HG03520 (cell line): ENCODE measurements at regions not wholly inside any gene's neighbourhood (a gene's known extent, or its start where the extent isn't known, plus 50 kb on each side); places are given as distances from the start of the nearest gene placed in this dataset.
"Not testable (repeated sequence)": the region's sequence is repeated elsewhere in the genome, so short reads cannot be mapped to it uniquely, and the experiment has no call there.

Experiments
- ATAC-seq: cut with Tn5 transposase; IDR thresholded peaks from one replicate; pipeline ENCODE4 v1.9.1; 2021; ENCODE audit warnings: mild to moderate bottlenecking, moderate library complexity; ENCODE audit not compliant: unreplicated experiment

DNA sequence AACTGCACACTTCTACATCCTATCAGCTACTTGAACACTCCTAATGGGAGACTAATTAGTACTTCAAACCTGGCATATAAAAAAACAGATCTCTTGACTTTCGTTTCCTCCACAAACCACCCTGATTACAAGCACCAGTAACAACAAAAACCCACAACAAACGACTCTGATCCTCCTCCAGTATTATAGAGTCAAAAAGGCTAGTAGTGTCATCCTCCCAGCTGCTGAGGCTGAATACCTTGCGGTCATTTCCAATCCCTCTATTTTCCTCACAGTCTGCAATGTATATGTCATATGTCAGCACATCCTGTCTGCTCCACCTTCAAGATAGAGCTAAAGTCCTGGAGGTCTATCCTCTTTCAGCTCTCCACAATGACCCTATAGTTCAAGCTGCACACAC, 688.9 kb upstream of the RAG2 start:
- ATAC-seq: no peak

GRCh38 chr11:37282367-37282766, 684.3 kb upstream of the RAG2 start:
- ATAC-seq: no peak

DNA sequence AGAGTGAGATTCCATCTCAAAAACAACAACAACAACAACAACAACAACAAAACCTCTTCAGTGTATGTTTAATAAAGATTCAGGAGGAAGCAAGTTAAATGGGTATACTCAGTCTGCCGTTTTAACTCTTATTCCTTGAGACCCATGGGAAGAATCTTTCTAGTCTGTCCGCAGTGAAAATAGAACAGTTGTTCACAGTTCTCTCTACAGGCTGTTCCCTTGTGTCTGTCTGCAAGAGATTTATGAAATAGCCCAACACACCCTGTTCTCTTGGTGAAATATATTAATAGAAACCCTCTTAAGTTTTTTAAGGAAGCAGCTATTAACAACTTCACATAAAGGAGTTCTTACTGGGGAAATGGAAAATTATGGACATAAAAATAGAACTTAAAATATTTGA, 682.2 kb upstream of the RAG2 start:
- ATAC-seq: no peak

DNA sequence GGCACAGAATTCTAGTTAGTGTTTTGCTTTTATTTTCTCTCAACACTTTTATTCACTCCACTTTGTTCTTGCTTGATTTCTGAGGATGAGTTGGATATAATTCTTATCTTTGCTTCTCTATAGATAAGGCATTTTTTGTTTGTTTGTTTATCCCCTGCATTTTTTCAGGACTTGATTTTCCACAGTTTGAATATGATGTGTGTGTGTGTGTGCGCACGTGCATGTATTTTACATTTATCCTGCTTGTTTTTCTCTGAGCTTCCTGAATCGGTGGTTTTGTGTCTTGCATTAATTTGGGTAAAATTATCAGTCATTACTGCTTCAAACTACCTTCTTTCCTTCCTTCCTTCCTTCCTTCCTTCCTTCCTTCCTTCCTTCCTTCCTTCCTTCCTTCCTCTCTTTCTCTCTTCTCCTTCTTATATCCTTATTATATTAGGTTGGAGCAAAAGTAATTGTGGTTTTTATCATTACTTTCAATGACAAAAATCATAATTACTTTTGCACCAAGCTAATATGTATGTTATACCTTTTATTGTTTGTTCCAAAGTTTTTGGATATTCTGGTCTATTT, 679.9 kb upstream of the RAG2 start:
- ATAC-seq: no peak

- no peak for ATAC-seq
Measured at GRCh38 chr11:37264783-37265182, 666.7 kb upstream of the RAG2 start.

DNA sequence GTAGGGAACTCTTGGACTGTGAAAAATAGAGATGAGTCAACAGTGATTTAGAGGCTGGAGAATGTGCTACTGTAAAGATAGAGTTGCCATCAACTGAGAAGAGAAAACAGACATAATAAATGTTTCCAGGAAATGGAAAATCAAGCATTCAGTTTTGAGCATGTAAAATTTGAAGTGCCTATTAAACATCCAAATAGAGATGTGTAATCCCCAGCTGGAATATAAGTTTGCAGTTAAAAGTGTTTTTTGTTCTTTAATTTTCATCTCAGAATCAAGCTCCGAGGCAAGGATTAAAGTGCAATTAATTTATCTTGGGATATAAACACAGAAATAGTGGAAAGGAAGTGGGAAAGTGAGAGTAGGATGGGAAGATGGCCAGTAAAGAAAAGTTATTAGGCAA, 666.0 kb upstream of the RAG2 start:
- ATAC-seq: no peak

GRCh38 chr11:37263467-37263866, 665.4 kb upstream of the RAG2 start:
- ATAC-seq: not testable (repeated sequence)

- ATAC-seq: no peak
Measured at GRCh38 chr11:37259734-37260133, 661.7 kb upstream of the RAG2 start.

DNA sequence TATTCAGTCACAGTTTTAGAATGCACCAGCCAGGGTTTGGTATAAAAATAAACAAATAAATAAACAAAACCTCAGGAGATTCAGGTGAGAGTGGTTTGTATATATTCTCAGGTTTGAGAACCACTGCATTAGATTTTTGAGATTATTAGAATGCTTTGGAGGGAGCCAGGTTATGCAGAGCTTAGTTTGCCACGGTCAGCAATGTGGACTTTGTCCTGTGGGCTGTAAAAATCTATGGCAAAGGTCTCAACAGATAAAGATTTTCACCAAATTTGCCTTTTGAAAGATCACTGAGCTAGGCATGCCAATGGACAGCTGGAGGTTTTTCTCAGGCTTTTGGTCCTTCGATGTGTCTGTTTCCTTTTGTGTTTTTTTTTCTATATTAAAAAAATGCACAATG, 650.1 kb upstream of the RAG2 start:
- ATAC-seq: no peak

- ATAC-seq: not testable (repeated sequence)
Measured at GRCh38 chr11:37246092-37246491, 648.1 kb upstream of the RAG2 start.

DNA sequence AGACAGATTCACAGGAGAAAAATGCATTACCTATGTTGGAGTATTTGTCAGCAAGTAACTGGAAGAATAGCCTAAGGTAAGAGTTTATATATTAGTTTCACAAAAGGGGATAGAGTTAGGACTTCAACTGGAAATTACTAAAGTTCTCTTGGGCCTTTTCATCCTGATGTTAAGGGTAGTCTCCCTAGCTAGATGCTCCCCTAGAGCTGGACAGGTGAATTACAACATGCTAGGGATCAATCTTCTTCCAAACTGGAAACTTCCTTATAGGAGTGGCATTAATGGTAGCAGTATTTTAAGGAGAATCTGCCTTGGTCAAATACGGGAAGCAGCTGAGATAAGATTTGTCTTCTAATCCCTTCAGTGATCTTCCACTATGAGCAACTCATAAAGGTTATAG, 632.8 kb upstream of the RAG2 start:
- ATAC-seq: no peak

DNA sequence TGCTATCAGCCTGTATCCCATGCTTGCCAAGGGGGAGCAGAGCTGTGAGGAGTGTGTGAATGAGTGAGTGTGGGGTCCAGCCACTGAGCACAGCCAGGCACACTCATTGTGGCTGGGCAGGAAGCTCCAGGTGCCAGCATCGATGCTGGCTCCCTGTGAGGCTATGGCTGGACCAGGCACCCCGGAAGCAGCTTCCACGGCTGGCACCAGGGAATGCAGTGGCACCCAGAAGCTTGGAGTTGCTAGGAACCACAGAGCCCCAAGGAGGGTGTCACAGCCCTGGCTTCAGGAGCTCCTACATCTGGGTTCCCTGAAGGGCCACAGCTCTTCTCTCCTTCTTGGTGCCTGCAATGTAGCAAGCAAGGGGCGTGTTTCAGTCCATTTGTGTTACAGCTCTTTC, 625.9 kb upstream of the RAG2 start:
- no peak for ATAC-seq

DNA sequence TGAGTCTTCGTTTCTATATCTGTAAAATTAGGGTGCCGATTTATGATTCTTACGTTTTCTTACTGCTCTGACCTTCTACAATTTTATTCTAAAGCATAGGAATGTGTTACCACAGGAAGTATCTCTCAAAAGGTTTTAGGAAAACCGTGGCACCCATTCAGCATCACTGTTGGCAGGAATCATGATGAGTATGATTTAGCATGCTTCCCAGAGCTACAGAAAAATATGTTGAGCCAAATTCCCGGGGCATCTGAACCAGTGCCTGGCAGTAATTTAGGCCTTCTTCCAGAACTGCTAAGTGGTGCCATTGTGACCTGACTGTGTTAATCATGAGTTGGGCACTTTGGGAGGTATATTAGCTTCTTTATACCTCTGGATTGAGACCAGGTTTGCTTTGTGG, 605.0 kb upstream of the RAG2 start:
- ATAC-seq: no peak

GRCh38 chr11:37199082-37199481, 601.0 kb upstream of the RAG2 start:
- ATAC-seq: no peak

DNA sequence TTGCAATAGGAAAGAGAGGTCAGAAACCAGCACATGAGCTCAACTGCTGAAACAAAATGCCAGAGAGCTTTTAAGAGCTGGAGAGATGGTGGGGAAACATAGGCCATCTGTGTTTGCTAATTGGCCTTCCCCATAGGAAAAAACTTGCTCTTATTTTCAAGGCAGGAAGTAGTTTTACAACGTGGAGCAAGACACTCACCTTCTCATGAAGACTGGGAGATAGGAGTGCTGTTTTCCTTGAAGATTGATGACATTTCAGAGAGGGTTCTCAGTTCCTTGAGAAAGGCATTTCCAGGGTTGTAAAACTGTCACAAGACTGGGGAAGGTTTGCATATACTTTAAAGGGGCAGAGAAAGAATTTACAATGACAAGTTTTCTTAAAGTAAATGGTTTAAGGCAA, 586.3 kb upstream of the RAG2 start:
- no peak for ATAC-seq

GRCh38 chr11:37182031-37182430, 584.0 kb upstream of the RAG2 start:
- no peak for ATAC-seq

- no peak for ATAC-seq
Measured at GRCh38 chr11:37177721-37178120, 579.7 kb upstream of the RAG2 start.

DNA sequence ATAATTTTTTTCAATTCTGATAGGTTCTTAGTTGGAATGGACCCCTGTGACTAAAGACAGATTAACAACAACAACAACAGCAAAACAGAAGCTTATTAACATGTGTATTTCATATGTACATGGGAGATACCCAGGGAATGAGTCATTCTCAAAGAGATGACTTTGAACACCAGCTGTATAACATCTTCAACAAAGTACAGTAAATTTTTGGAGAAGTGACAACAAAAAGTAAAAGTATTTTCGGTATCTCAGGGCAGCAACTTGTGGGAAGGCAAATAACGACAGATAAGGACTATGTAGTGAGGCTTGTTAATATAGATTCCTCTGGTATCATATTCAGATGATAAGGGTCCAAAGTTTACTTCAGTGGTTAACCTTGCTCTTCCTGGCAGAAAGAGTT, 573.4 kb upstream of the RAG2 start:
- no peak for ATAC-seq

- no peak for ATAC-seq
Measured at GRCh38 chr11:37170311-37170710, 572.3 kb upstream of the RAG2 start.

- not testable (repeated sequence) for ATAC-seq
Measured at GRCh38 chr11:37145434-37145833, 547.4 kb upstream of the RAG2 start.

DNA sequence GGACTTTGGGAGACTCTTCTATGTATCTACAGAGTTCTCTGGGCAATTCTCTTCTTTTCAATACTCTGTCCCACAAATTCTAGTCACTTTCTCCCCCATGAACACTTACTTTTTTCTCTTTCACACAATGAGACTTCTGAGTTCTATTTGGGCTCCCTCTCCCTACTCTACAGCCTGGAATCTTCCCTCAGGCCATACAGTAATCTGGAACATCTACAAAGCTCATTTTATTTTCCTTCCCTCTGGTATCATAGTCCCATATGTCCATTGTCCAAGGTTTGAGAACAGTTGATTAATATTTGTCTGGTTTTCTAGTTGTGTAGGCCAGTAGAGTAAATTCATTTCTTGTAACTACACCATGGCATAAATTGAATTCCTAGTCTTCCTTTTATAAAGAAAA, 544.6 kb upstream of the RAG2 start:
- no peak for ATAC-seq

- ATAC-seq: no peak
Measured at GRCh38 chr11:37141707-37142106, 543.7 kb upstream of the RAG2 start.

- not testable (repeated sequence) for ATAC-seq
Measured at GRCh38 chr11:37135606-37136005, 537.6 kb upstream of the RAG2 start.

GRCh38 chr11:37134637-37135036, 536.6 kb upstream of the RAG2 start:
- ATAC-seq: no peak
